H9 (cell line): ENCODE measurements at regions not wholly inside any gene's neighbourhood (a gene's known extent, or its start where the extent isn't known, plus 50 kb on each side); places are given as distances from the start of the nearest gene placed in this dataset.

Source experiments
- DNase-seq: peaks from one replicate; pipeline ENCODE4 v3.0.0-alpha.2; 2017
- H2AFZ ChIP-seq: one replicate; pipeline ENCODE4 v1.6.1; 2013; ENCODE audit warnings: mild to moderate bottlenecking, low read length, control low read depth, moderate library complexity
- H2AK5ac ChIP-seq: 2 replicates; pipeline ENCODE4 v1.6.1; 2013; ENCODE audit warnings: low read length, control low read depth, mixed read lengths; ENCODE audit not compliant: insufficient read length
- H2BK120ac ChIP-seq: one replicate; pipeline ENCODE4 v1.6.1; 2013; ENCODE audit warnings: low read depth, mild to moderate bottlenecking, low read length, control low read depth, inconsistent platforms; ENCODE audit not compliant: poor library complexity, severe bottlenecking
- H2BK12ac ChIP-seq: 2 replicates; pipeline ENCODE4 v1.6.1; 2013; ENCODE audit warnings: low read length, control low read depth, mixed read lengths, low read depth; ENCODE audit not compliant: insufficient read length
- H2BK15ac ChIP-seq: 2 replicates; pipeline ENCODE4 v1.6.1; 2013; ENCODE audit warnings: low read depth, low read length, control low read depth
- H2BK20ac ChIP-seq: one replicate; pipeline ENCODE4 v1.6.1; 2013; ENCODE audit warnings: low read depth, mild to moderate bottlenecking, low read length, control low read depth, inconsistent platforms; ENCODE audit not compliant: poor library complexity, severe bottlenecking
- H2BK5ac ChIP-seq: 2 replicates; pipeline ENCODE4 v1.6.1; 2013; ENCODE audit warnings: low read length, control low read depth, mixed read lengths; ENCODE audit not compliant: insufficient read length
- H3K14ac ChIP-seq: 2 replicates; pipeline ENCODE4 v1.6.1; 2013; ENCODE audit warnings: low read length, control low read depth; ENCODE audit not compliant: insufficient read depth
- H3K18ac ChIP-seq: 2 replicates; pipeline ENCODE4 v1.6.1; 2013; ENCODE audit warnings: low read depth, mild to moderate bottlenecking, mixed read lengths, low read length, control low read depth; ENCODE audit not compliant: insufficient read length
- H3K23ac ChIP-seq: 2 replicates; pipeline ENCODE4 v1.6.1; 2013; ENCODE audit warnings: low read length, control low read depth, mixed read lengths, low read depth; ENCODE audit not compliant: insufficient read length
- H3K23me2 ChIP-seq: 2 replicates; pipeline ENCODE4 v1.6.1; 2013; ENCODE audit warnings: low read depth, mild to moderate bottlenecking, mixed read lengths, low read length, control low read depth; ENCODE audit not compliant: insufficient read length, poor library complexity, severe bottlenecking
- H3K27ac ChIP-seq: 2 replicates; pipeline ENCODE4 v1.5.1; 2013; ENCODE audit warnings: low read length, control low read depth, mixed read lengths, low read depth; ENCODE audit not compliant: insufficient read length
- H3K27me3 ChIP-seq: 2 replicates; pipeline ENCODE4 v1.6.1; 2013; ENCODE audit warnings: low read length, control low read depth, inconsistent platforms; ENCODE audit not compliant: insufficient read depth
- H3K4ac ChIP-seq: 2 replicates; pipeline ENCODE4 v1.6.1; 2013; ENCODE audit warnings: low read depth, mild to moderate bottlenecking, control low read depth, inconsistent platforms, low read length, moderate library complexity
- H3K4me1 ChIP-seq: 2 replicates; pipeline ENCODE4 v1.6.1; 2013; ENCODE audit warnings: low read length, control low read depth, inconsistent platforms; ENCODE audit not compliant: insufficient read depth
- H3K4me2 ChIP-seq: 2 replicates; pipeline ENCODE4 v1.6.1; 2013; ENCODE audit warnings: low read length, control low read depth, mixed read lengths; ENCODE audit not compliant: insufficient read length, insufficient read depth
- H3K56ac ChIP-seq: 2 replicates; pipeline ENCODE4 v1.6.1; 2013; ENCODE audit warnings: low read depth, mild to moderate bottlenecking, mixed read lengths, low read length, control low read depth; ENCODE audit not compliant: insufficient read length
- H3K79me1 ChIP-seq: 2 replicates; pipeline ENCODE4 v1.6.1; 2013; ENCODE audit warnings: low read depth, mild to moderate bottlenecking, moderate library complexity, low read length, control low read depth, inconsistent platforms; ENCODE audit not compliant: insufficient read depth, poor library complexity, severe bottlenecking
- H3K79me2 ChIP-seq: 2 replicates; pipeline ENCODE4 v1.6.1; 2013; ENCODE audit warnings: low read length, control low read depth, inconsistent platforms; ENCODE audit not compliant: insufficient read depth
- H3K9ac ChIP-seq: 2 replicates; pipeline ENCODE4 v1.6.1; 2013; ENCODE audit warnings: low read length, control low read depth, mixed read lengths; ENCODE audit not compliant: insufficient read length; ENCODE audit errors: extremely low read depth
- H3K9me3 ChIP-seq: one replicate; pipeline ENCODE4 v1.6.1; 2013; ENCODE audit warnings: low read depth, low read length, inconsistent platforms; ENCODE audit not compliant: control insufficient read depth
- H3T11ph ChIP-seq: one replicate; pipeline ENCODE4 v1.6.1; 2013; ENCODE audit warnings: mild to moderate bottlenecking, low read length, control low read depth, inconsistent platforms
- H4K20me1 ChIP-seq: one replicate; pipeline ENCODE4 v1.6.1; 2013; ENCODE audit not compliant: control insufficient read depth, insufficient read length, insufficient read depth
- H4K5ac ChIP-seq: 2 replicates; pipeline ENCODE4 v1.6.1; 2013; ENCODE audit warnings: low read depth, mild to moderate bottlenecking, mixed read lengths, low read length, control low read depth; ENCODE audit not compliant: insufficient read length
- H4K8ac ChIP-seq: replicated peaks from 2 replicates; pipeline ENCODE4 v1.6.1; 2013; ENCODE audit warnings: low read length, control low read depth, mixed read lengths, low read depth; ENCODE audit not compliant: insufficient read length
- H4K91ac ChIP-seq: 2 replicates; pipeline ENCODE4 v1.6.1; 2013; ENCODE audit warnings: low read depth, mild to moderate bottlenecking, moderate library complexity, mixed read lengths, low read length, control low read depth; ENCODE audit not compliant: insufficient read length
- H3K27ac Mint-ChIP-seq, 3 experiments: 2 replicates in 2 of 3; 3 replicates in 1 of 3; pipeline ENCODE4 v1.8.0; 2020 to 2021; ENCODE audit warnings: mixed read lengths in 3 of 3, mild to moderate bottlenecking in 1 of 3, moderate library complexity in 1 of 3
- H3K27me3 Mint-ChIP-seq: 2 replicates; pipeline ENCODE4 v1.8.0; 2021; ENCODE audit warnings: low read depth, mild to moderate bottlenecking, moderate library complexity, mixed read lengths
- H3K36me3 Mint-ChIP-seq, 3 experiments: 2 replicates in 2 of 3; 3 replicates in 1 of 3; pipeline ENCODE4 v1.8.0; 2020 to 2021; ENCODE audit warnings: low read depth in 3 of 3, mixed read lengths in 3 of 3; ENCODE audit not compliant: insufficient read depth in 1 of 3
- H3K4me1 Mint-ChIP-seq, 2 experiments: 2 replicates each; pipeline ENCODE4 v1.8.0; 2020; ENCODE audit warnings: mixed read lengths in 2 of 2
- H3K4me3 Mint-ChIP-seq, 2 experiments: 2 replicates in 1 of 2; 3 replicates in 1 of 2; pipeline ENCODE4 v1.8.0; 2020 to 2021; ENCODE audit warnings: mild to moderate bottlenecking in 2 of 2, mixed read lengths in 2 of 2, moderate library complexity in 1 of 2
- H3K9me3 Mint-ChIP-seq, 2 experiments: 2 replicates in 1 of 2; 3 replicates in 1 of 2; pipeline ENCODE4 v1.8.0; 2020; ENCODE audit warnings: mild to moderate bottlenecking in 2 of 2, mixed read lengths in 2 of 2, moderate library complexity in 1 of 2
- WGBS: extraction: QIAGEN DNeasy Blood & Tissue Kit; methylation state at CpG from one replicate; pipeline ENCODE4 v1.1.7; 2013; ENCODE audit warnings: missing lambda C conversion rate, low lambda C conversion rate, mixed read lengths; ENCODE audit not compliant: insufficient read length; ENCODE audit errors: extremely low coverage; 5-methylcytosine and 5-hydroxymethylcytosine counted together
- TF ChIP-seq, protein P1 (sequence below): fragments of 200-600 bp; sonication (generic); conservative IDR thresholded peaks from 3 replicates; pipeline ENCODE4 v1.8.0; 2021; ENCODE audit warnings: antibody characterized with exemption, mild to moderate bottlenecking

- Histone ChIP-seq H3K27me3 (no peaks in the 10 kb centered on the region), H3K14ac (no peak overlapping the region), H3K79me1 (no peaks in the 10 kb centered on the region), H3K4me1 (no peaks in the 10 kb centered on the region), H3K56ac (no peak overlapping the region), H3K18ac (no peak overlapping the region), H3K79me2 (no peaks in the 10 kb centered on the region), H3K9ac (no peak overlapping the region), H2AK5ac (no peak overlapping the region), H2BK20ac (no peak overlapping the region), H3K23ac (no peak overlapping the region), H3K9me3 (no peaks in the 10 kb centered on the region), H2AFZ (no peak overlapping the region), H3K4me2 (no peak overlapping the region), H3K27ac (no peak overlapping the region), H4K5ac (no peak overlapping the region), H3K4ac (no peak overlapping the region), H3K23me2 (no peaks in the 10 kb centered on the region), H3T11ph (no peak overlapping the region), H2BK15ac (no peak overlapping the region), H2BK12ac (no peak overlapping the region), H4K91ac (no peak overlapping the region), H2BK120ac (no peak overlapping the region), H4K8ac (no peak overlapping the region), H2BK5ac (no peak overlapping the region), H4K20me1 (no peaks in the 10 kb centered on the region)
- Mint-ChIP-seq H3K27me3 (peaks cover 2% of the 10 kb centered on the region; the same call in 1 of the 2 replicates), H3K36me3 (peaks cover 0 to 4% (median 0%) of the 10 kb centered on the region in 3 experiments; a peak in 1 of 7 replicates), H3K9me3 (peaks cover 3 to 6% of the 10 kb centered on the region in 2 experiments; a peak in 2 of 5 replicates), H3K27ac (peak overlapping the region in 1 of 3 experiments; percentile 37; a peak in 2 of 7 replicates), H3K4me3 (no peak overlapping the region), H3K4me1 (peaks cover 7 to 8% of the 10 kb centered on the region in 2 experiments; a peak in 3 of 4 replicates)
- DNase-seq = no peak
- TF ChIP-seq, protein P1, sequence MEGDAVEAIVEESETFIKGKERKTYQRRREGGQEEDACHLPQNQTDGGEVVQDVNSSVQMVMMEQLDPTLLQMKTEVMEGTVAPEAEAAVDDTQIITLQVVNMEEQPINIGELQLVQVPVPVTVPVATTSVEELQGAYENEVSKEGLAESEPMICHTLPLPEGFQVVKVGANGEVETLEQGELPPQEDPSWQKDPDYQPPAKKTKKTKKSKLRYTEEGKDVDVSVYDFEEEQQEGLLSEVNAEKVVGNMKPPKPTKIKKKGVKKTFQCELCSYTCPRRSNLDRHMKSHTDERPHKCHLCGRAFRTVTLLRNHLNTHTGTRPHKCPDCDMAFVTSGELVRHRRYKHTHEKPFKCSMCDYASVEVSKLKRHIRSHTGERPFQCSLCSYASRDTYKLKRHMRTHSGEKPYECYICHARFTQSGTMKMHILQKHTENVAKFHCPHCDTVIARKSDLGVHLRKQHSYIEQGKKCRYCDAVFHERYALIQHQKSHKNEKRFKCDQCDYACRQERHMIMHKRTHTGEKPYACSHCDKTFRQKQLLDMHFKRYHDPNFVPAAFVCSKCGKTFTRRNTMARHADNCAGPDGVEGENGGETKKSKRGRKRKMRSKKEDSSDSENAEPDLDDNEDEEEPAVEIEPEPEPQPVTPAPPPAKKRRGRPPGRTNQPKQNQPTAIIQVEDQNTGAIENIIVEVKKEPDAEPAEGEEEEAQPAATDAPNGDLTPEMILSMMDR = no peak
- WGBS = no CpG with 5 or more reads among the region's 25 CpGs
Measured at GRCh38 chr1:3993619-3994375, 93.7 kb upstream of the C1orf174 start.
